IMR-90 (cell line): ENCODE measurements at regions not wholly inside any gene's neighbourhood (a gene's known extent, or its start where the extent isn't known, plus 50 kb on each side); places are given as distances from the start of the nearest gene placed in this dataset.

Experiments
- ATAC-seq: fragments of 200-7000 bp; cut with Tn5 transposase; 2 replicates; pipeline ENCODE4 v1.9.1; 2020; ENCODE audit warnings: low read depth, mild to moderate bottlenecking, moderate library complexity
- BruUV-seq: library from RNA; stranded (reverse); fragments of 400-500 nt; replicated peaks from 2 replicates; lab custom pipeline; 2021; lab: Mats Ljungman, UMichigan
- CTCF ChIA-PET: fragments of 300-600 bp; formaldehyde crosslinking; extraction: SDS; loops from one replicate; lab custom pipeline; 2021; ENCODE audit warnings: antibody characterized with exemption; lab: Yijun Ruan, JAX
- POLR2A ChIA-PET: fragments of 300-600 bp; sonication (Branson Sonifier 250); formaldehyde crosslinking; loops from one replicate; lab custom pipeline; 2022; ENCODE audit warnings: antibody characterized with exemption; ENCODE audit not compliant: unreplicated experiment; lab: Charles Lee
- DNase-seq: peaks from one replicate; pipeline ENCODE4 v3.0.0; 2013
- H2AFZ ChIP-seq: replicated peaks from 2 replicates; pipeline ENCODE3; 2013; ENCODE audit warnings: low read length, mild to moderate bottlenecking; ENCODE audit not compliant: poor library complexity
- H2AK5ac ChIP-seq: 2 replicates; pipeline ENCODE4 v1.6.1; 2013; ENCODE audit warnings: low read depth, low read length, inconsistent platforms
- H2AK9ac ChIP-seq: replicated peaks from 2 replicates; pipeline ENCODE3; 2013; ENCODE audit warnings: mild to moderate bottlenecking, low read depth, low read length, moderate library complexity; ENCODE audit not compliant: poor library complexity
- H2BK120ac ChIP-seq: 2 replicates; pipeline ENCODE4 v1.6.1; 2013; ENCODE audit warnings: low read depth, low read length, inconsistent platforms
- H2BK15ac ChIP-seq: 3 replicates; pipeline ENCODE4 v1.6.1; 2013; ENCODE audit warnings: low read depth, low read length, inconsistent platforms
- H2BK20ac ChIP-seq: 2 replicates; pipeline ENCODE4 v1.6.1; 2013; ENCODE audit warnings: low read depth, mild to moderate bottlenecking, inconsistent platforms, low read length, moderate library complexity
- H2BK5ac ChIP-seq: 2 replicates; pipeline ENCODE4 v1.6.1; 2013; ENCODE audit warnings: mild to moderate bottlenecking, low read depth, low read length, inconsistent platforms; ENCODE audit not compliant: poor library complexity, severe bottlenecking
- H3K14ac ChIP-seq: replicated peaks from 2 replicates; pipeline ENCODE4 v1.6.1; 2013; ENCODE audit warnings: low read depth, low read length, inconsistent platforms
- H3K18ac ChIP-seq: 2 replicates; pipeline ENCODE4 v1.6.1; 2013; ENCODE audit warnings: low read depth, low read length, control low read depth
- H3K23ac ChIP-seq: 2 replicates; pipeline ENCODE4 v1.6.1; 2013; ENCODE audit warnings: low read depth, low read length, inconsistent platforms
- H3K27ac ChIP-seq: 2 replicates; pipeline ENCODE4 v1.5.1; 2013; ENCODE audit warnings: mild to moderate bottlenecking, control low read depth, low read length; ENCODE audit not compliant: insufficient read depth
- H3K27me3 ChIP-seq: 2 replicates; pipeline ENCODE4 v1.6.1; 2013; ENCODE audit warnings: low read length; ENCODE audit not compliant: control insufficient read depth, insufficient read depth
- H3K36me3 ChIP-seq: 2 replicates; pipeline ENCODE4 v1.6.1; 2013; ENCODE audit warnings: low read length, mixed read lengths; ENCODE audit not compliant: control insufficient read depth, insufficient read depth
- H3K4ac ChIP-seq: 2 replicates; pipeline ENCODE4 v1.6.1; 2013; ENCODE audit warnings: low read depth, low read length, inconsistent platforms
- H3K4me1 ChIP-seq: 2 replicates; pipeline ENCODE4 v1.6.1; 2013; ENCODE audit warnings: low read length, mixed read lengths; ENCODE audit not compliant: control insufficient read depth, insufficient read depth
- H3K4me2 ChIP-seq: 2 replicates; pipeline ENCODE4 v1.6.1; 2013; ENCODE audit warnings: low read depth, mild to moderate bottlenecking, control low read depth, low read length, moderate library complexity
- H3K4me3 ChIP-seq: 2 replicates; pipeline ENCODE4 v1.5.1; 2013; ENCODE audit warnings: low read depth, mild to moderate bottlenecking, control low read depth, low read length, moderate library complexity; ENCODE audit not compliant: insufficient read depth
- H3K56ac ChIP-seq: 2 replicates; pipeline ENCODE4 v1.6.1; 2013; ENCODE audit warnings: low read length, inconsistent platforms; ENCODE audit not compliant: insufficient read depth; ENCODE audit errors: extremely low read depth
- H3K79me1 ChIP-seq, 2 experiments: 2 replicates each; pipeline ENCODE4 v1.6.1; 2013; ENCODE audit warnings: low read length in 2 of 2, inconsistent platforms in 1 of 2, low read depth in 1 of 2
- H3K9ac ChIP-seq: 2 replicates; pipeline ENCODE4 v1.6.1; 2013; ENCODE audit warnings: low read depth, low read length, control low read depth
- H3K9me1 ChIP-seq: 2 replicates; pipeline ENCODE4 v1.6.1; 2013; ENCODE audit warnings: low read length, inconsistent platforms; ENCODE audit not compliant: insufficient read depth
- H3K9me3 ChIP-seq: 2 replicates; pipeline ENCODE4 v1.6.1; 2013; ENCODE audit warnings: low read length; ENCODE audit not compliant: control insufficient read depth, insufficient read depth
- H4K20me1 ChIP-seq: 2 replicates; pipeline ENCODE4 v1.6.1; 2013; ENCODE audit warnings: low read length, inconsistent platforms; ENCODE audit not compliant: insufficient read depth
- H4K5ac ChIP-seq: 2 replicates; pipeline ENCODE4 v1.6.1; 2013; ENCODE audit warnings: mild to moderate bottlenecking, low read depth, low read length, control low read depth
- H4K8ac ChIP-seq, 2 experiments: 2 replicates each; pipeline ENCODE4 v1.6.1; 2013; ENCODE audit warnings: low read depth in 2 of 2, low read length in 2 of 2, control low read depth in 1 of 2, inconsistent platforms in 1 of 2
- H4K91ac ChIP-seq: 2 replicates; pipeline ENCODE4 v1.6.1; 2013; ENCODE audit warnings: low read depth, low read length, inconsistent platforms; ENCODE audit not compliant: insufficient read depth
- BHLHE40 ChIP-seq: fragments of 150-350 bp; IDR thresholded peaks from 2 replicates; pipeline ENCODE4 v1.6.1; 2016; ENCODE audit warnings: mild to moderate bottlenecking, low read depth, low read length
- CEBPB ChIP-seq: IDR thresholded peaks from 2 replicates; pipeline ENCODE4 v1.6.1; 2012; ENCODE audit warnings: low read depth, low read length, improper control_type of control experiment
- CHD1 ChIP-seq: IDR thresholded peaks from 2 replicates; pipeline ENCODE4 v1.6.1; 2012; ENCODE audit warnings: low read depth, low read length, improper control_type of control experiment
- CTCF ChIP-seq: conservative IDR thresholded peaks from 2 replicates; pipeline ENCODE4 v1.5.1; 2012; ENCODE audit warnings: mild to moderate bottlenecking, low read depth, low read length, improper control_type of control experiment
- ELK1 ChIP-seq: fragments of 150-350 bp; IDR thresholded peaks from 2 replicates; pipeline ENCODE4 v1.6.1; 2016; ENCODE audit warnings: low read depth, mild to moderate bottlenecking, low read length, moderate library complexity, borderline replicate concordance
- FOS ChIP-seq: fragments of 150-350 bp; IDR thresholded peaks from 2 replicates; pipeline ENCODE4 v1.6.1; 2016; ENCODE audit warnings: low read depth, low read length
- MAZ ChIP-seq: IDR thresholded peaks from 2 replicates; pipeline ENCODE4 v1.6.1; 2012; ENCODE audit warnings: low read depth, mild to moderate bottlenecking, low read length, improper control_type of control experiment, moderate library complexity, borderline replicate concordance
- MXI1 ChIP-seq: IDR thresholded peaks from 2 replicates; pipeline ENCODE4 v1.6.1; 2012; ENCODE audit warnings: low read depth, mild to moderate bottlenecking, low read length, moderate library complexity, borderline replicate concordance
- NFE2L2 ChIP-seq: fragments of 150-350 bp; IDR thresholded peaks from 2 replicates; pipeline ENCODE4 v1.6.1; 2016; ENCODE audit warnings: low read depth, mild to moderate bottlenecking, low read length
- POLR2A ChIP-seq: IDR thresholded peaks from 2 replicates; pipeline ENCODE4 v1.6.1; 2012; ENCODE audit warnings: mild to moderate bottlenecking, low read depth, low read length
- RAD21 ChIP-seq: IDR thresholded peaks from 2 replicates; pipeline ENCODE4 v1.6.1; 2012; ENCODE audit warnings: low read length, improper control_type of control experiment
- RFX5 ChIP-seq: IDR thresholded peaks from 2 replicates; pipeline ENCODE4 v1.8.0; 2012; ENCODE audit warnings: low read depth, mild to moderate bottlenecking, low read length, moderate library complexity
- SMC3 ChIP-seq: fragments of 150-350 bp; IDR thresholded peaks from 2 replicates; pipeline ENCODE4 v1.6.1; 2016; ENCODE audit warnings: low read depth, mild to moderate bottlenecking, antibody characterized with exemption, low read length, moderate library complexity
- USF2 ChIP-seq: fragments of 150-350 bp; IDR thresholded peaks from 2 replicates; pipeline ENCODE4 v1.6.1; 2017; ENCODE audit warnings: mild to moderate bottlenecking, antibody characterized with exemption, low read length, low read depth
- WGBS, 2 experiments: methylation state at CpG; one replicate each; pipeline versions ENCODE4 v1.1.5 to v1.1.7; 2013; ENCODE audit warnings: missing lambda C conversion rate in 2 of 2; ENCODE audit not compliant: insufficient read length in 1 of 2; ENCODE audit errors: extremely low coverage in 2 of 2; 5-methylcytosine and 5-hydroxymethylcytosine counted together
- dilution Hi-C: fragments of 300-500 bp; cut with HindIII; formaldehyde crosslinking; loops from one replicate; pipeline ENCODE4 v1.14.3; 2018; ENCODE audit warnings: low sequenced_read_pairs; ENCODE audit not compliant: unreplicated experiment
- in situ Hi-C: fragments of 300-500 bp; cut with MboI; formaldehyde crosslinking; loops from 3 replicates; pipeline ENCODE4 v1.14.3; 2019; ENCODE audit warnings: low sequenced_read_pairs, inconsistent platforms, mixed read lengths
- intact Hi-C: fragments of 100-400 bp; cut with micrococcal nuclease; formaldehyde crosslinking; loops from 2 replicates; pipeline ENCODE4 v1.10.0; 2022

GRCh38 chr5:152306386-152306785 lies 98.7 kb downstream of the NMUR2 start:
- H3K14ac ChIP-seq, result no peak overlapping the region
- H2AK9ac ChIP-seq, result no peak overlapping the region
- H4K5ac ChIP-seq, result no peak overlapping the region
- no peak overlapping the region for H2BK15ac ChIP-seq
- H3K27me3 ChIP-seq, result no peaks in the 10 kb centered on the region
- H2AFZ ChIP-seq, result no peak overlapping the region
- H3K56ac ChIP-seq, result no peak overlapping the region
- no peak overlapping the region for H3K4me2 ChIP-seq
- in situ Hi-C loops, result no loop called here
- peaks cover 15% of the 10 kb centered on the region; the same call in 1 of the 2 replicates for H3K9me3 ChIP-seq
- intact Hi-C loops, result no loop called here
- no peak overlapping the region for H4K91ac ChIP-seq
- no peak overlapping the region for H3K9ac ChIP-seq
- no peak overlapping the region for H2BK120ac ChIP-seq
- ATAC-seq, result no peak
- H4K20me1 ChIP-seq, result no peaks in the 10 kb centered on the region
- H3K4ac ChIP-seq, result no peak overlapping the region
- H3K23ac ChIP-seq, result no peak overlapping the region
- no peaks in the 10 kb centered on the region for H3K36me3 ChIP-seq
- TF ChIP-seq MAZ, result no peak
- no peak for TF ChIP-seq CHD1
- TF ChIP-seq MXI1, result no peak
- no peak for TF ChIP-seq BHLHE40
- TF ChIP-seq NFE2L2, result no peak
- TF ChIP-seq FOS, result no peak
- TF ChIP-seq ELK1, result no peak
- no peak for TF ChIP-seq RAD21
- no peak for TF ChIP-seq RFX5
- TF ChIP-seq SMC3, result no peak
- no peak for TF ChIP-seq CEBPB
- TF ChIP-seq CTCF, result no peak
- no peak for TF ChIP-seq USF2
- no peak for TF ChIP-seq POLR2A
- ChIA-PET POLR2A (no interaction called here), CTCF (no interaction called here)
- H3K18ac ChIP-seq, result no peak overlapping the region
- H3K4me3 ChIP-seq, result no peak overlapping the region
- H4K8ac ChIP-seq, result no peak overlapping the region
- H2AK5ac ChIP-seq, result no peak overlapping the region
- WGBS, 2 experiments, result no CpG with 5 or more reads among the region's 2 CpGs
- H2BK5ac ChIP-seq, result no peak overlapping the region
- no peak overlapping the region for H3K27ac ChIP-seq
- BruUV-seq, result no TSS peak
- H3K79me1 ChIP-seq, result no peaks in the 10 kb centered on the region
- H3K4me1 ChIP-seq, result no peaks in the 10 kb centered on the region
- H2BK20ac ChIP-seq, result no peak overlapping the region
- dilution Hi-C loops, result no loop called here
- no peak for DNase-seq
- no peaks in the 10 kb centered on the region for H3K9me1 ChIP-seq
